HEK293T (cell line): ENCODE measurements at regions not wholly inside any gene's neighbourhood (a gene's known extent, or its start where the extent isn't known, plus 50 kb on each side); places are given as distances from the start of the nearest gene placed in this dataset.

Experiments used
- CTCF ChIA-PET: fragments of 350-600 bp; formaldehyde crosslinking; extraction: SDS; loops from one replicate; lab custom pipeline; 2021; ENCODE audit warnings: antibody characterized with exemption, inconsistent platforms; lab: Yijun Ruan, JAX
- POLR2A ChIA-PET: fragments of 350-600 bp; formaldehyde crosslinking; extraction: SDS; loops from one replicate; lab custom pipeline; 2020; ENCODE audit warnings: antibody characterized with exemption, inconsistent platforms; lab: Yijun Ruan, JAX
- DNase-seq: peaks from one replicate; pipeline ENCODE4 v3.0.0; 2012; ENCODE audit warnings: mixed read lengths; ENCODE audit errors: extremely low spot score
- ARNT ChIP-seq: fragments of 450-650 bp; IDR thresholded peaks from 2 replicates; pipeline ENCODE4 v1.6.1; 2017; ENCODE audit warnings: mild to moderate bottlenecking
- BHLHE40 ChIP-seq: fragments of 450-650 bp; IDR thresholded peaks from 2 replicates; pipeline ENCODE4 v1.6.1; 2016; ENCODE audit warnings: mild to moderate bottlenecking, moderate library complexity, borderline replicate concordance
- CTBP1 ChIP-seq: fragments of 450-650 bp; IDR thresholded peaks from 2 replicates; pipeline ENCODE4 v1.6.1; 2016; ENCODE audit warnings: borderline replicate concordance
- ELF4 ChIP-seq: fragments of 450-650 bp; IDR thresholded peaks from 2 replicates; pipeline ENCODE4 v1.6.1; 2017; ENCODE audit warnings: antibody characterized with exemption
- FOXA1 ChIP-seq: fragments of 450-650 bp; IDR thresholded peaks from 2 replicates; pipeline ENCODE4 v1.6.1; 2016; ENCODE audit warnings: mild to moderate bottlenecking
- FOXK2 ChIP-seq: fragments of 450-650 bp; IDR thresholded peaks from 2 replicates; pipeline ENCODE4 v1.6.1; 2016; ENCODE audit warnings: mild to moderate bottlenecking
- FOXM1 ChIP-seq: fragments of 450-650 bp; IDR thresholded peaks from 2 replicates; pipeline ENCODE4 v1.6.1; 2017; ENCODE audit warnings: mild to moderate bottlenecking, borderline replicate concordance
- HDGF ChIP-seq: fragments of 450-650 bp; IDR thresholded peaks from 2 replicates; pipeline ENCODE4 v1.6.1; 2017; ENCODE audit warnings: antibody characterized with exemption, borderline replicate concordance
- L3MBTL2 ChIP-seq: fragments of 450-650 bp; conservative IDR thresholded peaks from 2 replicates; pipeline ENCODE4 v1.6.1; 2016; ENCODE audit warnings: mild to moderate bottlenecking
- LEF1 ChIP-seq: fragments of 450-650 bp; IDR thresholded peaks from 2 replicates; pipeline ENCODE4 v1.6.1; 2017; ENCODE audit warnings: mild to moderate bottlenecking, borderline replicate concordance
- NFRKB ChIP-seq: fragments of 450-650 bp; IDR thresholded peaks from 2 replicates; pipeline ENCODE4 v1.6.1; 2016; ENCODE audit warnings: mild to moderate bottlenecking, moderate library complexity
- SP1 ChIP-seq: fragments of 450-650 bp; IDR thresholded peaks from 2 replicates; pipeline ENCODE4 v1.6.1; 2017
- SUZ12 ChIP-seq: fragments of 450-650 bp; IDR thresholded peaks from 2 replicates; pipeline ENCODE4 v1.6.1; 2016; ENCODE audit warnings: mild to moderate bottlenecking
- TARDBP ChIP-seq: fragments of 450-650 bp; IDR thresholded peaks from 2 replicates; pipeline ENCODE4 v1.6.1; 2016
- ZNF384 ChIP-seq: fragments of 450-650 bp; IDR thresholded peaks from 2 replicates; pipeline ENCODE4 v1.6.1; 2016
- TF ChIP-seq, protein P1 (sequence below): fragments of 450-650 bp; IDR thresholded peaks from 2 replicates; pipeline ENCODE4 v1.6.1; 2016

DNA sequence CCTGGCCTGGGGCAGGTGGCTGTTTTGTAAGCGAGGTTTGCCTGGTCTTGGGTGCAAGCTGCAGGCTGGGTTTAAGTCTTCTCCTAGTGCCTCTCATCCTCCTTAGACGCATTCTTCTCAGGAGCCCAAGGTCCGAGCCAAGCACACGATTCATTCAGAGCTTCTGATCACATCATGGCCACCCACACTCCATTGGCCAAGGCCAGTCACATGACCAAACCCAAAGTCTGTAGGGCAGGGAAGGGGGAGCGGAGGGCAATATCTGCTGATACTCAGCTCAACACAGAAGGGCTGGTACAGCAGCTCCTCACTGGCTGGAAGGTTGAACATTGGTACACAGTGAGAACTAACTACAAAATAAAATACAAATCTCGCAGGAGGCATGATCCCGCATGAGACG, 177.2 kb upstream of the AFDN start:
- no peak for DNase-seq
- TF ChIP-seq HDGF: no peak
- no peak for TF ChIP-seq ELF4
- TF ChIP-seq, protein P1, sequence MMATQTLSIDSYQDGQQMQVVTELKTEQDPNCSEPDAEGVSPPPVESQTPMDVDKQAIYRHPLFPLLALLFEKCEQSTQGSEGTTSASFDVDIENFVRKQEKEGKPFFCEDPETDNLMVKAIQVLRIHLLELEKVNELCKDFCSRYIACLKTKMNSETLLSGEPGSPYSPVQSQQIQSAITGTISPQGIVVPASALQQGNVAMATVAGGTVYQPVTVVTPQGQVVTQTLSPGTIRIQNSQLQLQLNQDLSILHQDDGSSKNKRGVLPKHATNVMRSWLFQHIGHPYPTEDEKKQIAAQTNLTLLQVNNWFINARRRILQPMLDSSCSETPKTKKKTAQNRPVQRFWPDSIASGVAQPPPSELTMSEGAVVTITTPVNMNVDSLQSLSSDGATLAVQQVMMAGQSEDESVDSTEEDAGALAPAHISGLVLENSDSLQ: no peak
- no peak for TF ChIP-seq FOXA1
- TF ChIP-seq TARDBP: no peak
- no peak for TF ChIP-seq SUZ12
- TF ChIP-seq LEF1: no peak
- no peak for TF ChIP-seq BHLHE40
- TF ChIP-seq FOXM1: no peak
- no peak for TF ChIP-seq FOXK2
- no peak for TF ChIP-seq ZNF384
- no peak for TF ChIP-seq ARNT
- no peak for TF ChIP-seq L3MBTL2
- TF ChIP-seq NFRKB: no peak
- no peak for TF ChIP-seq SP1
- TF ChIP-seq CTBP1: no peak
- CTCF ChIA-PET: no interaction called here
- POLR2A ChIA-PET: no interaction called here

DNA sequence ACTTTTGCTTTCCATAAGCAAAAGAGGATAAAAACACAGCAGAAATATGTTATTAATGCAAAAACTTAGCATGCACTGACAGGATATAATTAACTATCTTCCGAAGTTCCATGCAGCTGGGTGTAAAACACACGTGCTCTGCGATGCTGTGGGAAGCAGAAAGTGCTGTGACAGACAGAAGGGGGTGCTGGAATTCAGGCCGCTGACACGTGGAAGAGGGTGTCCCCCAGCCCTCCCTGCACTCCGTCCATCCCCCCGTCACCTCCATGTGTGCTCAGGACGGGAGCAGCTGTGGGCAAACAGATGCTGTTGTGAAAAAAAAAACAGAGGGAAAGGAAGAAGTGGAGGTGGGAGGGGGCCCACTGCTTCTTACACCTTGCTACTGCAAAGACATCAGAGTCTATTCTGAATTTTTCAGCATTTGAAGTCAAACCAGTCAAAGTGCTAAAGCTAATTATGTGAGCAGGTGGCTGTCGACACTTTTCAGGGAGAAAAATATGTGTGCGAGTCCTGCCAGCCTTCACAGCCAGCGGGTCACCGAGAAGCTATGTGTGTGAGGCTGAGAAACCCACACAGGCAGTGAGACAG, 175.9 kb upstream of the AFDN start:
- CTCF ChIA-PET: no interaction called here
- TF ChIP-seq LEF1 (no peak), NFRKB (no peak), SP1 (no peak), TARDBP (no peak), ZNF384 (no peak), CTBP1 (no peak), BHLHE40 (no peak), FOXA1 (no peak), SUZ12 (no peak), ARNT (no peak), ELF4 (no peak), FOXK2 (no peak), FOXM1 (no peak), L3MBTL2 (no peak)
- TF ChIP-seq, protein P1: no peak
- POLR2A ChIA-PET: no interaction called here
- no peak for DNase-seq

DNA sequence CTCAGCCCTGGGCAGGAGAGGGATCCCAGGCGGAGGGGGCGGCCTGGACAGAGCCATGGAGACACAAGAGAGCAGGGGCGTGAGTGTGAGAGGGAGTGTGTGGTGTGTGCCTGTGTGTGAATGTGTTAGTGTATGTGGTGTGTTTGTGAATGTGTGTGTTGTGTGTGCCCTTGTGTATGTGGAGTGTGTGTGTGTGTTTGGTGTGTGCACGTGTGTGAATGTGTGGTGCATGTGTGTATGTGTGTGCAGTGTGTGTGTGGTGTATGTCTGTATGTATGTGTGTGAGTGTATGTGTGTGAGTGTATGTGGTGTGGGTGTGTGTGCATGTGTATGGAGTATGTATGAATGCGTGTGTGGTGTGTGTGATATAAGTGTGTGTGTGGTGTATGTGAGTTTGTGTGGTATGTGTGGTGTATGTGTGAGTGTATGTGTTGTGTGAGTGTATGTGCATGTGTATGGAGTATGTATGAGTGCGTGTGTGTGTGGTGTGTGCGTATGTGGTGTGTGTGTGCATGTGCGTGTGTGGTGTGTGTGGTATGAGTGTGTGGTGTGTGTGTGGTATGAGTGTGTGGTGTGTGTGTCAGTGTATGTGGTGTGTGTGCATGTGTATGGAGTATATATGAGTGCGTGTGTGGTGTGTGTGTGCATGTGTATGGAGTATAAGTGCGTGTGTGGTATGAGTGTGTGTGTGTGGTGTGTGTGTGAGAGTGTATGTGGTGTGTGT, 175.2 kb upstream of the AFDN start:
- ChIA-PET POLR2A (no interaction called here), CTCF (no interaction called here)
- DNase-seq: no peak
- TF ChIP-seq SUZ12 (no peak), L3MBTL2 (no peak), LEF1 (no peak), CTBP1 (no peak), ELF4 (no peak), FOXK2 (no peak), ZNF384 (no peak), ARNT (no peak), FOXM1 (no peak)
- TF ChIP-seq, protein P1: no peak

DNA sequence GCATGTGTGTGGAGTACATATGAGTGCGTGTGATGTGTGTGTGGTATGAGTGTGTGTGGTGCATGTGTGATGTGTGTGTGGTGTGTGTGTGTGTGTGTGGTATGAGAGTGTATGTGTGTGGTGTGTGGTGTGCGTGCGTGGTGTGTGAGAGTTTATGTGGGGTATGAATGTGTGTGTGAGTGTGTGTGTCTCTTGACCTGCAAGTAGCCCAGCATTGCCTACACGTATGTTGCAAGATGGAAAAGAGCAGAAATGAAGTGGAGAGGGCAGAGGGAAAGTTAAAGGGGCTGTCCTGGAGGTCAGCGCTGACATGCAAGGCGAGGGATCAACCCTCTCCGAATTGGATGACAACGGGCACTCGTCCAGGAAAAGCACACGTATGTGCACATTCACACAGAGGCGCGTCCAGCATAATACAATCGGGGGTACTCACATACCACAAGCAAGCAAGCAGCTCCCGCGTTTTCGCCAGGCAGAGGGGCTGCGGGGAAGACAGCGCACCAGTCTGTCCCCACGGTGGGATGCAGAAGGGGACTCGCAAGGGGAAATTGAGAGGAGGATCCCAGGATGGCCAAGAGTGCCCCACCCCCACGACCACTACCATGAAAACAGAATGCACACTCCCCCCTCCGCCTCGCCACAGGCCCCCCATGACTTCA, 174.5 kb upstream of the AFDN start:
- POLR2A ChIA-PET: no interaction called here
- CTCF ChIA-PET: interaction anchor here (0.6 kb wide), 1 partner anchor 46 kb away, joined by 4 read pairs; no protein-coding TSS in a partner anchor
- no peak for TF ChIP-seq ELF4
- no peak for TF ChIP-seq TARDBP
- no peak for TF ChIP-seq BHLHE40
- TF ChIP-seq SUZ12: no peak
- TF ChIP-seq ARNT: no peak
- no peak for TF ChIP-seq SP1
- no peak for TF ChIP-seq NFRKB
- no peak for TF ChIP-seq CTBP1
- no peak for TF ChIP-seq HDGF
- no peak for TF ChIP-seq FOXA1
- no peak for TF ChIP-seq LEF1
- no peak for DNase-seq

DNA sequence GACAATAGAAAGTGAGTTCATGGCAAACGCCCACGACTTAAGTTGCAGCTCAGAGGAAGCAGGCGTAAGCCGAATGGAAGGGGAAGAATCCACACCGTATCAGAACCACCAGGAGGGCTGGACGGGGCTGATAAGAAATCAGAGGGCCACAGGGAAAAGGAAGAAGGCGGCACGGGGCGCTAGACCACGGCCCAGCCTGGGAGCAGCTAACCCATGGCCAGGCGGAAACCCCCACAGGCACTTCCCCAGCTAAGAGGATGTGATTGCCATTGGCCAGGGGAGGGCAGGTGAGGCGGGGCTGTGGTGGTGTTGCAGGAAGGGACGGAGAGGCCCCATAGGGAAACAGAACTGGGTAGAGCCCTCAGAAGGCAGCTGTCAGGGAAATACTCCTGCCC, 174.0 kb upstream of the AFDN start:
- POLR2A ChIA-PET: no interaction called here
- DNase-seq: no peak
- CTCF ChIA-PET: interaction anchor here (0.6 kb wide), 1 partner anchor 45 kb away, joined by 4 read pairs; no protein-coding TSS in a partner anchor

More for the DNA sequence above, 174.0 kb upstream of the AFDN start:
- TF ChIP-seq FOXM1: no peak
- no peak for TF ChIP-seq SUZ12
- TF ChIP-seq CTBP1: no peak
- TF ChIP-seq, protein P1: no peak
- no peak for TF ChIP-seq FOXA1
- TF ChIP-seq ELF4: no peak
- no peak for TF ChIP-seq NFRKB
- TF ChIP-seq ARNT: no peak
- no peak for TF ChIP-seq HDGF
- TF ChIP-seq SP1: no peak
- no peak for TF ChIP-seq FOXK2
- TF ChIP-seq BHLHE40: no peak
- no peak for TF ChIP-seq TARDBP
- no peak for TF ChIP-seq L3MBTL2
- no peak for TF ChIP-seq LEF1
- TF ChIP-seq ZNF384: no peak
